ENCODE measurements at regions not wholly inside any gene's neighbourhood (a gene's known extent, or its start where the extent isn't known, plus 50 kb on each side); places are given as distances from the start of the nearest gene placed in this dataset.

- no peak for DNase-seq (ENCODE audit: low spot score in 2 of 2)
- Histone ChIP-seq H3K36me3 (no peaks in the 10 kb centered on the region), H3K9me3 (no peaks in the 10 kb centered on the region), H3K27me3 (no peaks in the 10 kb centered on the region), H3K4me3 (no peak overlapping the region), H3K4me1 (no peaks in the 10 kb centered on the region), H3K27ac (no peak overlapping the region)
- TF ChIP-seq EP300 (IDR thresholded peaks at IDR 0.05) (no peak), CTCF (IDR thresholded peaks at IDR 0.05) (no peak), POLR2A (IDR thresholded peaks at IDR 0.05) (no peak)
- WGBS, 2 donors, result 70 to 86% methylated on average over 6 of the region's 6 CpGs
Observed at GRCh38 chr10:78278058-78278404, 244.4 kb downstream of the RPS24 start.

GRCh38 chr10:78279756-78280155 is 246.1 kb downstream of the RPS24 start:
- H3K36me3 ChIP-seq, result no peaks in the 10 kb centered on the region
- H3K9me3 ChIP-seq, result no peaks in the 10 kb centered on the region
- TF ChIP-seq POLR2A (IDR thresholded peaks at IDR 0.05) (no peak), CTCF (IDR thresholded peaks at IDR 0.05) (no peak), EP300 (IDR thresholded peaks at IDR 0.05) (no peak)
- H3K27ac ChIP-seq, result no peak overlapping the region
- no peak for DNase-seq (ENCODE audit: low spot score in 2 of 2)
- no peaks in the 10 kb centered on the region for H3K27me3 ChIP-seq
- no peak overlapping the region for H3K4me3 ChIP-seq
- no peaks in the 10 kb centered on the region for H3K4me1 ChIP-seq
- WGBS, 2 donors, result 68 to 82% methylated on average over 6 to 7 of the region's 7 CpGs

- Histone ChIP-seq H3K27ac (no peak overlapping the region), H3K4me3 (no peak overlapping the region), H3K36me3 (no peaks in the 10 kb centered on the region), H3K9me3 (no peaks in the 10 kb centered on the region), H3K27me3 (no peaks in the 10 kb centered on the region), H3K4me1 (no peaks in the 10 kb centered on the region)
- TF ChIP-seq CTCF (IDR thresholded peaks at IDR 0.05) (no peak), EP300 (IDR thresholded peaks at IDR 0.05) (no peak), POLR2A (IDR thresholded peaks at IDR 0.05) (no peak)
- WGBS, 2 donors, result 75 to 91% methylated on average over 5 to 6 of the region's 6 CpGs
- no peak for DNase-seq (ENCODE audit: low spot score in 2 of 2)
Observed at GRCh38 chr10:78280604-78281003, 246.9 kb downstream of the RPS24 start.

DNA sequence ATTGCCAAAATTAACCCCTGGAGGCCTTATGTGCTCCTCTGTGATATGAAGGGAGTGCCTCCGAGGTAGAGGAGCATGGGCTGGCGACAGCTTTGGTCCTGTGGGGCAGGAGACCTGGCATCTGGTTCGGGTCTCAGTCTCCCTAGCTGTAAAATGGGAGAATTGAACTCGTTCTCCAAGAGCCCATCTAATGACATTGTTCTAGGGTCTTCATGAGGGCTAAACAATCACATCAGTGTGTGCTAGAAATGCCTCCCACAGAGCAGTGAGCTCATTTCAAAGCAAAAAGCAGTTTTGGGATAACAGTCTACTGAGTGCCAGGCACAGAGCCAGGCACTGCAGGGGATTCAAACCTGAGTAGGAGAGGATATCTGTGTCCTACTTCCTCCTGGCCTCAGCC is 248.0 kb downstream of the RPS24 start:
- Histone ChIP-seq H3K4me1 (no peaks in the 10 kb centered on the region), H3K27ac (no peak overlapping the region), H3K27me3 (no peaks in the 10 kb centered on the region), H3K36me3 (no peaks in the 10 kb centered on the region), H3K9me3 (no peaks in the 10 kb centered on the region), H3K4me3 (no peak overlapping the region)
- TF ChIP-seq CTCF (IDR thresholded peaks at IDR 0.05) (no peak), POLR2A (IDR thresholded peaks at IDR 0.05) (no peak), EP300 (IDR thresholded peaks at IDR 0.05) (no peak)
- WGBS, 2 donors, result 60 to 90% methylated on average over 4 of the region's 4 CpGs
- no peak for DNase-seq (ENCODE audit: low spot score in 2 of 2)

GRCh38 chr10:78283069-78283682 is 249.5 kb downstream of the RPS24 start:
- TF ChIP-seq EP300 (IDR thresholded peaks at IDR 0.05) (no peak), POLR2A (IDR thresholded peaks at IDR 0.05) (no peak), CTCF (IDR thresholded peaks at IDR 0.05) (no peak)
- Histone ChIP-seq H3K4me3 (no peak overlapping the region), H3K27me3 (no peaks in the 10 kb centered on the region), H3K27ac (no peak overlapping the region), H3K4me1 (no peaks in the 10 kb centered on the region), H3K36me3 (no peaks in the 10 kb centered on the region), H3K9me3 (no peaks in the 10 kb centered on the region)
- DNase-seq (ENCODE audit: low spot score in 2 of 2), result no peak
- WGBS, 2 donors, result 80 to 100% methylated on average over 3 of the region's 3 CpGs

Data from tibial nerve (tissue), 4 donors.